Mesothelial cell of epicardium (in vitro differentiated cells): ENCODE measurements at regions not wholly inside any gene's neighbourhood (a gene's known extent, or its start where the extent isn't known, plus 50 kb on each side); places are given as distances from the start of the nearest gene placed in this dataset.
A peak's percentile ranks its signal among the peaks of the same experiment; 100 is the strongest.
"Not testable (repeated sequence)": the region's sequence is repeated elsewhere in the genome, so short reads cannot be mapped to it uniquely, and the experiment has no call there.

ENCODE experiments used
- DNase-seq, 2 experiments: peaks; one replicate each; pipeline ENCODE4 v3.0.0; 2021; ENCODE audit warnings: low spot score in 2 of 2; ENCODE audit not compliant: unreplicated experiment in 2 of 2
- H3K27ac Mint-ChIP-seq: 2 replicates; pipeline ENCODE4 v1.8.0; 2021; ENCODE audit warnings: mixed read lengths
- H3K27me3 Mint-ChIP-seq: 2 replicates; pipeline ENCODE4 v1.8.0; 2021; ENCODE audit warnings: low read depth, mixed read lengths
- H3K36me3 Mint-ChIP-seq: 2 replicates; pipeline ENCODE4 v1.8.0; 2021; ENCODE audit warnings: mixed read lengths
- H3K4me1 Mint-ChIP-seq: 2 replicates; pipeline ENCODE4 v1.8.0; 2021; ENCODE audit warnings: mixed read lengths
- H3K4me3 Mint-ChIP-seq: 2 replicates; pipeline ENCODE4 v1.8.0; 2021; ENCODE audit warnings: mild to moderate bottlenecking, moderate library complexity, mixed read lengths
- H3K9me3 Mint-ChIP-seq: 2 replicates; pipeline ENCODE4 v1.8.0; 2021; ENCODE audit warnings: mixed read lengths
- CTCF ChIP-seq: fragments of 200-600 bp; sonication (generic); IDR thresholded peaks from one replicate; pipeline ENCODE4 v1.5.0; 2021; ENCODE audit warnings: antibody characterized with exemption; ENCODE audit not compliant: unreplicated experiment

DNA sequence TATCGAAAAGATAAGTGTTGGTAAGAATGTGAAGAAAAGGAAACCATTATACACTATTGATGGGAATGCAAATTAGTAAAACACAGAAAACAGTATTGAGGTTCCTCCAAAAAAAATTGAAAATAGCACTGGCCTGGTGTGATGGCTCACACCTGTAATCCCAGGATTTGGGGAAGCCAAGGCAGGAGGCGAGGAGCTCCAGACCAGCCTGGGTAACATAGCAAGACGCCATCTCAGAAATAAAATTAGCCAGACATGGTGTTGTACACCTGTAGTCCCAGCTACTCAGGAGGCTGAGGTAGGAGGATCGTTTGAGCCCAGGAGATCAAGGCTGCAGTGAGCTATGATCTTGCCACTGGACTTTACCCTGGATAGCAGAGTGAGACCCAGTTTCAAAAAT is 5303.4 kb upstream of the TPTE start:
- H3K27me3 Mint-ChIP-seq, H3K4me3 Mint-ChIP-seq, DNase-seq, H3K27ac Mint-ChIP-seq, H3K36me3 Mint-ChIP-seq, H3K4me1 Mint-ChIP-seq: not testable (repeated sequence)
- H3K9me3 Mint-ChIP-seq: peaks cover 60% of the 10 kb centered on the region

GRCh38 chr21:5219988-5220387 is 5301.4 kb upstream of the TPTE start:
- H3K27me3 Mint-ChIP-seq, H3K27ac Mint-ChIP-seq, H3K4me3 Mint-ChIP-seq, H3K4me1 Mint-ChIP-seq, DNase-seq: not testable (repeated sequence)
- H3K36me3 Mint-ChIP-seq: peaks cover 17% of the 10 kb centered on the region
- H3K9me3 Mint-ChIP-seq: peaks cover 80% of the 10 kb centered on the region

DNA sequence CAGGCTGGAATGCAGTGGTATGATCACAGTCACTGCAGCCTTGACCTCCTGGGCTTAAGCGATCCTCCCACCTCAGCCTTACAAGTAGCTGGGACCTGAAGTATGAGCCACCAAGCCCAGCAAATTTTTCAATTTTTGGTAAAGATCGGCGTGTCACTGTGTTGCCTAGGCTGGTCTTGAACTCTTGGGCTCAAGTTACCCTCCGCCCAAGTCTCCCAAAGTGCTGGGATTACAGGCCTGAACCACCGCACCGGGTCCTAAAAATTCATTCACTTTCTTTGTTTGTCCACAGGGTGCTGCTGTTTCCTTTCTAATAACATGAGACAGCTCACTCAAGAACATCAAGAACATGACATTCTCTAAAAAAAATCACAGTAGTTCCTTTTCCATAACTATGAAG is 5300.9 kb upstream of the TPTE start:
- H3K4me3 Mint-ChIP-seq, H3K27me3 Mint-ChIP-seq, H3K27ac Mint-ChIP-seq, DNase-seq, H3K4me1 Mint-ChIP-seq: not testable (repeated sequence)
- Mint-ChIP-seq H3K9me3 (peaks cover 84% of the 10 kb centered on the region), H3K36me3 (peaks cover 17% of the 10 kb centered on the region)

GRCh38 chr21:5221458-5222050 is 5299.8 kb upstream of the TPTE start:
- not testable (repeated sequence) for DNase-seq, H3K27ac Mint-ChIP-seq, H3K4me1 Mint-ChIP-seq, H3K4me3 Mint-ChIP-seq, H3K27me3 Mint-ChIP-seq
- Mint-ChIP-seq H3K9me3 (peaks cover 86% of the 10 kb centered on the region), H3K36me3 (peaks cover 17% of the 10 kb centered on the region)

DNA sequence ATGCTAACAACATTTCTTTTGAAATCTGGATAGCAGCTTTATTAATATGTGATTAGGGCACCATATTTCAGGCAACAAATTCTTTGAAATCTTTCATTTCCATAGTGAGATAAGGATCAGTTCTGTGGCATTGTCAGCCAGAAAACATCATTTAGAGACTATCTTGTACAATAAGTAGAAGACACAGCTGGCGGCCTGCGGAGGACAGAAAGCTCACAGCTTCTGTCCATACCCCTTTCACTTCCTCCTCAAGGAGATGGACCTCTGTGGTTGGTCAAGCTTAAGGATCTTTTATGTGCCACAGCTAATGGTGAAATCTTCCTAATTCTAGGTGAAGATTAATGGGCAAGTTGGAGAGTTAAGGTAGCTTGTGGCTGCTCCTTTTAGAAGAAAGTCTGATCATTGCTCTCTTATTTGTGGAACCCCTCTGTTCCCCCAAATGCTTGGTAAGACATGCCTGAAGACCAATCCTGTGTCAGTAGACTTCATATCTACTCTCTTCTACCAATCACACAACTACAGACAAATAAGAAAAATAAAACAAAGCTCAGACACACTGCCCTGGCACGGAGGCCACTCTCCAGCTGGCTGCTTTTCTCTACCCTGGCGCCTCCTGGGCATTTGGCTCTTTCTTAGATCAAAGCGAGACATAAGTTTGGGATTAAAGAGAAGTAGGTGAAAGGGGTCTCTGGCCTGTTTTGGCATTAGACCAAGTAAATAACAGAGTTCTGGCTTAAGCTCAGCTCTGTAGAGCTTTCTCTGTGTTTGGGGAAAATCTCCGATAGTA is 5298.2 kb upstream of the TPTE start:
- Mint-ChIP-seq H3K36me3 (peaks cover 15% of the 10 kb centered on the region), H3K9me3 (peaks cover 86% of the 10 kb centered on the region)
- not testable (repeated sequence) for H3K27me3 Mint-ChIP-seq, H3K4me3 Mint-ChIP-seq, DNase-seq, H3K4me1 Mint-ChIP-seq, H3K27ac Mint-ChIP-seq

DNA sequence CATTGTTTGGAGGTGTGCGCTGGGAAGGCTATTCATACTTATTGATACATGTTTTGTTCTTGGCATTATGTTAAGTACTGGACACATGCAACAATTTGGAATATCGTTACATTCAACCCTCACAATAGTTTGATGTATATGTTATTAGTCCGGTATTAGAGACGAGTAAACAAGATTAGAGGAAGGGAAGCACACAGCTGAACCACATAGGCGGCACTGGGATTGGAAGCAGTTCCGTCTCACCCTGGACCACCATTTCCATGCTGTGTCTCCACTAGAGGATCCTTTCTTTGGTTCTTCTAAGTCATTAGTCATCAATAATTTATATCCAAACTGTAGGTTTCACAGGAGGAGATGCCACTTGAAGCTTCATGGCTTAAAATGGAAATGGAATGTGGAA is 5297.2 kb upstream of the TPTE start:
- H3K27me3 Mint-ChIP-seq, H3K4me3 Mint-ChIP-seq, DNase-seq, H3K4me1 Mint-ChIP-seq, H3K27ac Mint-ChIP-seq: not testable (repeated sequence)
- Mint-ChIP-seq H3K9me3 (peaks cover 86% of the 10 kb centered on the region), H3K36me3 (peaks cover 15% of the 10 kb centered on the region)

DNA sequence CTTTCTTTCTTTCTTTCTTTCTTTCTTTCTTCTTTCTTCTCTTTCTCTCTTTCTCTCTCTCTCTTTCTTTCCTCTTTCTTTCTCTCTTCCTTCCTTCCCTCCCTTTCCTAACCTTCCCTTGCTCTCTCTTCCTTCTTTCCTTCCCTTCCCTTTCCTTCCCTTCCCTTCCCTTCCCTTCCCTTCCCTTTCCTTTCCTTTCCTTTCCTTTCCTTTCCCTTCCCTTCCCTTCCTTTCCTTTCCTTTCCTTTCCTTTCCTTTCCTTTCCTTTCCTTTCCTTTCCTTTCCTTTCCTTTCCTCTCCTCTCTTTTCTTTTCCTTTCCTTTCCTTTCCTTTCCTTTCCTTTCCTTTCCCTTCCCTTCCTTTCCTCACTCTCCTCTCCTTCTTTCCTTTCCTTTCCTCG is 5294.1 kb upstream of the TPTE start:
- not testable (repeated sequence) for H3K4me3 Mint-ChIP-seq, H3K27me3 Mint-ChIP-seq, H3K4me1 Mint-ChIP-seq, DNase-seq, H3K27ac Mint-ChIP-seq
- peaks cover 17% of the 10 kb centered on the region for H3K36me3 Mint-ChIP-seq
- peaks cover 81% of the 10 kb centered on the region for H3K9me3 Mint-ChIP-seq

DNA sequence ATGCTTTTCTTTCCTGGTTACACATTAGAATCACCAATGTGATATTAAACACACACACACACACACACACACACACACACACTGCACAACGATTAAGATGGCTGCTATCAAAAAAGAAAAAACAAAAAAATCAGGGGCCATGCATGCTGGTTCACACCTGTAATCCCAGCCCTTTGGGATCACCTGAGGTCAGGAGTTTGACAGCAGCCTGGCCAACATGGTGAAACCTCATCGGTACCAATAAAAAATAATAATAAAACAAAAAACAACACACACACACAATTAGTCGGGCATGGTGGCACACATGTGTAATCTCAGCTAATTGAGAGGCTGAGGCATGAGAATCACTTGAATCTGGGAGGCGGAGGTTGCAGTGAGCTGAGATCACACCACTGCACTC is 5290.8 kb upstream of the TPTE start:
- not testable (repeated sequence) for H3K4me3 Mint-ChIP-seq, H3K4me1 Mint-ChIP-seq, DNase-seq, H3K27ac Mint-ChIP-seq, H3K27me3 Mint-ChIP-seq
- Mint-ChIP-seq H3K36me3 (peaks cover 12% of the 10 kb centered on the region), H3K9me3 (peaks cover 82% of the 10 kb centered on the region)

GRCh38 chr21:5231261-5231660 is 5290.1 kb upstream of the TPTE start:
- peak; percentile 35 for TF ChIP-seq CTCF
- not testable (repeated sequence) for DNase-seq, H3K4me1 Mint-ChIP-seq, H3K27me3 Mint-ChIP-seq, H3K4me3 Mint-ChIP-seq, H3K27ac Mint-ChIP-seq
- Mint-ChIP-seq H3K9me3 (peaks cover 83% of the 10 kb centered on the region), H3K36me3 (peaks cover 15% of the 10 kb centered on the region)

DNA sequence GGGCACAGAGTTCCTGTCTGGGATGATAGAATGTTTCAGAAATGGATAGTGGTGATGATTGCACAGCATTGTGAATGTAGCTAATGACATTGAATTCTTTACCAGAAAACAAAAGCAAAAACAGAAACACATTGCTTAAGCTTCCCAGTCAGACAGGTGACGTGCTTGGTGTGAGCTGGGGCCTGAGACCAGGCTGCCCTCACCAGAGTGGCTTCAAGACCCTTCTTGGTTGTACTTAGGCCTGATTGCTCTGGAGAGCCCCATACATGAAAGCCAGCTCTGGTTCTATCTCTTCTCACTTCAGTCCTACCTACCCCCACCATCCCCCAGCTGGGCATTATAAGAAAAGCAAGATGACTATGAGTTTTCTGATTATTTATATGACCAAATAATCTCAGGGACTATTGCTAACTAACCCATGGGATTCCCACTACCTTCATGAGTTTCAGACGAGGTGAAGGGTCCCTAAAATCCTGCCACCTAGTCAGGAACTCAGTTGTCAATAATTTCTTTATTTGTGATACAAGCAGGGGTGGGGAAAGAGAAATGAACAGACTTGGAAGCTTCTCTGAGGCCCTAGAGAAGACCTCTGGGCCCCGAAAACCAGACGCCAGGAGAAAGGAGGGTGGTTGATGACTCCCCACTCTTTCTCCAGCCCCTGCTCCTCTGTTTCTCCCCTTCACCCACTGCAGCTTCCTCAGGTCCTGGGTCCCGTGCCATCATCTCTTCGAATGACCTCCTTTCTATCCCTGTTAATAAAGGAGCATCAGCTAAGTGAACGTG is 5289.0 kb upstream of the TPTE start:
- not testable (repeated sequence) for H3K27me3 Mint-ChIP-seq, H3K27ac Mint-ChIP-seq, H3K4me1 Mint-ChIP-seq, H3K4me3 Mint-ChIP-seq, DNase-seq
- Mint-ChIP-seq H3K9me3 (peaks cover 81% of the 10 kb centered on the region), H3K36me3 (peaks cover 16% of the 10 kb centered on the region)

GRCh38 chr21:5235761-5236160 is 5285.6 kb upstream of the TPTE start:
- peaks cover 13% of the 10 kb centered on the region for H3K36me3 Mint-ChIP-seq
- not testable (repeated sequence) for H3K4me1 Mint-ChIP-seq, H3K27ac Mint-ChIP-seq, DNase-seq, H3K27me3 Mint-ChIP-seq, H3K4me3 Mint-ChIP-seq
- peaks cover 78% of the 10 kb centered on the region for H3K9me3 Mint-ChIP-seq

- H3K4me1 Mint-ChIP-seq, H3K27ac Mint-ChIP-seq, H3K27me3 Mint-ChIP-seq, DNase-seq, H3K4me3 Mint-ChIP-seq: not testable (repeated sequence)
- Mint-ChIP-seq H3K36me3 (peaks cover 13% of the 10 kb centered on the region), H3K9me3 (peaks cover 83% of the 10 kb centered on the region)
Observed at GRCh38 chr21:5236846-5237675, 5284.3 kb upstream of the TPTE start.
